Neural cell (in vitro differentiated cells): ENCODE measurements at regions not wholly inside any gene's neighbourhood (a gene's known extent, or its start where the extent isn't known, plus 50 kb on each side); places are given as distances from the start of the nearest gene placed in this dataset.
A peak's percentile ranks its signal among the peaks of the same experiment; 100 is the strongest.

Source experiments
- H2AFZ ChIP-seq: fragments of 200-600, 300-800 bp; sonication (generic), shearing (Covaris generic); 2 replicates; pipeline ENCODE4 v1.6.0; 2014; ENCODE audit warnings: low read depth, mild to moderate bottlenecking, antibody characterized with exemption, low read length, moderate library complexity
- H3F3A ChIP-seq: fragments of 200-600 bp; shearing (Covaris generic); 2 replicates; pipeline ENCODE4 v1.6.1; 2016; ENCODE audit warnings: mild to moderate bottlenecking, moderate library complexity, mixed read lengths, antibody characterized with exemption, low read length; ENCODE audit not compliant: insufficient read depth, poor library complexity, severe bottlenecking
- H3K27ac ChIP-seq: fragments of 200-600, 300-800 bp; sonication (generic), shearing (Covaris generic); 2 replicates; pipeline ENCODE4 v1.5.1; 2014; ENCODE audit warnings: mild to moderate bottlenecking, low read length, moderate library complexity
- H3K27me3 ChIP-seq: fragments of 300-800, 200-600 bp; sonication (generic), shearing (Covaris generic); 2 replicates; pipeline ENCODE4 v1.6.0; 2014; ENCODE audit warnings: mild to moderate bottlenecking, low read depth, low read length, moderate library complexity; ENCODE audit not compliant: insufficient read depth
- H3K36me3 ChIP-seq: fragments of 300-800, 200-600 bp; sonication (generic), shearing (Covaris generic); 2 replicates; pipeline ENCODE4 v1.5.1; 2014; ENCODE audit warnings: mild to moderate bottlenecking, antibody characterized with exemption, low read length, moderate library complexity; ENCODE audit not compliant: insufficient read depth
- H3K4me2 ChIP-seq: fragments of 300-800, 200-600 bp; sonication (generic), shearing (Covaris generic); 2 replicates; pipeline ENCODE4 v1.6.0; 2014; ENCODE audit warnings: mild to moderate bottlenecking, low read length
- H3K4me3 ChIP-seq: fragments of 300-800, 200-600 bp; sonication (generic), shearing (Covaris generic); 2 replicates; pipeline ENCODE4 v1.5.1; 2014; ENCODE audit warnings: mild to moderate bottlenecking, low read length, moderate library complexity
- H3K79me2 ChIP-seq: fragments of 200-600 bp; shearing (Covaris generic); replicated peaks from 2 replicates; pipeline ENCODE4 v1.6.0; 2014; ENCODE audit warnings: mild to moderate bottlenecking, low read length, moderate library complexity; ENCODE audit not compliant: insufficient read depth
- H3K9ac ChIP-seq: fragments of 300-800, 200-600 bp; sonication (generic), shearing (Covaris generic); 2 replicates; pipeline ENCODE4 v1.6.1; 2016; ENCODE audit warnings: mild to moderate bottlenecking, low read length, mixed read lengths
- H3K9me2 ChIP-seq: fragments of 200-600 bp; shearing (Covaris generic); 2 replicates; pipeline ENCODE4 v1.6.1; 2016; ENCODE audit warnings: mild to moderate bottlenecking, low read length, mixed read lengths; ENCODE audit not compliant: insufficient read depth
- H3K9me3 ChIP-seq: fragments of 200-600, 300-800 bp; sonication (generic), shearing (Covaris generic); 2 replicates; pipeline ENCODE4 v1.6.1; 2016; ENCODE audit warnings: mild to moderate bottlenecking, mixed run types, low read length, moderate library complexity, mixed read lengths
- H4K20me1 ChIP-seq: fragments of 200-600 bp; shearing (Covaris generic); 2 replicates; pipeline ENCODE4 v1.6.1; 2016; ENCODE audit warnings: mild to moderate bottlenecking, mixed run types; ENCODE audit not compliant: insufficient read depth
- CTCF ChIP-seq: fragments of 450-650 bp; IDR thresholded peaks from 2 replicates; pipeline ENCODE4 v1.5.1; 2014; ENCODE audit warnings: antibody characterized with exemption, mild to moderate bottlenecking, moderate library complexity; ENCODE audit not compliant: poor library complexity, severe bottlenecking
- EP300 ChIP-seq: fragments of 450-650 bp; conservative IDR thresholded peaks from 2 replicates; pipeline ENCODE4 v1.6.1; 2014; ENCODE audit warnings: antibody characterized with exemption, mild to moderate bottlenecking, moderate library complexity; ENCODE audit not compliant: poor library complexity, severe bottlenecking
- EZH2 ChIP-seq: fragments of 200-600, 300-800 bp; shearing (Covaris generic), sonication (generic); IDR thresholded peaks from 2 replicates; pipeline ENCODE4 v1.6.1; 2014; ENCODE audit warnings: antibody characterized with exemption, low read length, borderline replicate concordance, mild to moderate bottlenecking; ENCODE audit not compliant: insufficient read depth, poor library complexity, severe bottlenecking
- MXI1 ChIP-seq: fragments of 450-650 bp; conservative IDR thresholded peaks from 2 replicates; pipeline ENCODE4 v1.6.1; 2014; ENCODE audit warnings: antibody characterized with exemption, mild to moderate bottlenecking; ENCODE audit not compliant: poor library complexity, severe bottlenecking
- POLR2AphosphoS5 ChIP-seq: IDR thresholded peaks from 2 replicates; pipeline ENCODE4 v1.6.1; 2012
- RAD21 ChIP-seq: fragments of 450-650 bp; conservative IDR thresholded peaks from 2 replicates; pipeline ENCODE4 v1.6.1; 2014; ENCODE audit warnings: antibody characterized with exemption, mild to moderate bottlenecking, moderate library complexity
- REST ChIP-seq: IDR thresholded peaks from 2 replicates; pipeline ENCODE4 v1.6.1; 2012; ENCODE audit warnings: borderline replicate concordance
- SMC3 ChIP-seq: fragments of 450-650 bp; conservative IDR thresholded peaks from 2 replicates; pipeline ENCODE4 v1.6.1; 2014; ENCODE audit warnings: antibody characterized with exemption, mild to moderate bottlenecking, moderate library complexity; ENCODE audit not compliant: poor library complexity
- TAF1 ChIP-seq: IDR thresholded peaks from 2 replicates; pipeline ENCODE4 v1.6.1; 2012; ENCODE audit warnings: low read depth

GRCh38 chr18:54716586-54716985, 111.7 kb upstream of the RAB27B start:
- Histone ChIP-seq H4K20me1 (no peaks in the 10 kb centered on the region), H3F3A (no peaks in the 10 kb centered on the region), H3K4me2 (no peak overlapping the region), H3K27me3 (no peaks in the 10 kb centered on the region), H3K9me3 (no peaks in the 10 kb centered on the region), H2AFZ (no peak overlapping the region), H3K36me3 (no peaks in the 10 kb centered on the region), H3K79me2 (no peaks in the 10 kb centered on the region), H3K27ac (no peak overlapping the region), H3K9me2 (no peaks in the 10 kb centered on the region), H3K4me3 (no peak overlapping the region), H3K9ac (no peak overlapping the region)
- TF ChIP-seq EP300 (no peak), RAD21 (no peak), MXI1 (no peak), REST (no peak), TAF1 (no peak), POLR2AphosphoS5 (no peak), CTCF (no peak)

- no peaks in the 10 kb centered on the region for H3K9me2 ChIP-seq
- TF ChIP-seq CTCF (peak; percentile 5), EP300 (peak; percentile 48), TAF1 (no peak), MXI1 (peak; percentile 56), POLR2AphosphoS5 (peak; percentile 85), RAD21 (peak; percentile 43), SMC3 (peak; percentile 43), EZH2 (no peak), REST (peak; percentile 23)
- peak overlapping the region; percentile 83 for H3K27ac ChIP-seq
- peak overlapping the region; percentile 69 for H3K4me2 ChIP-seq
- H2AFZ ChIP-seq, result peak overlapping the region; percentile 83
- no peaks in the 10 kb centered on the region for H4K20me1 ChIP-seq
- H3K4me3 ChIP-seq, result peak overlapping the region; percentile 75
- no peaks in the 10 kb centered on the region for H3K79me2 ChIP-seq
- no peaks in the 10 kb centered on the region for H3K9me3 ChIP-seq
- H3F3A ChIP-seq, result no peaks in the 10 kb centered on the region
- peak overlapping the region; percentile 69 for H3K9ac ChIP-seq
- no peaks in the 10 kb centered on the region for H3K36me3 ChIP-seq
- H3K27me3 ChIP-seq, result no peaks in the 10 kb centered on the region
These were observed 110.4 kb upstream of the RAB27B start for GRCh38 chr18:54717673-54718407.
